Fibroblast of skin of scalp (primary cell): ENCODE measurements at regions not wholly inside any gene's neighbourhood (a gene's known extent, or its start where the extent isn't known, plus 50 kb on each side); places are given as distances from the start of the nearest gene placed in this dataset.

ENCODE experiments used
- DNase-seq: peaks from one replicate; pipeline ENCODE4 v3.0.0-alpha.2; 2013

DNA sequence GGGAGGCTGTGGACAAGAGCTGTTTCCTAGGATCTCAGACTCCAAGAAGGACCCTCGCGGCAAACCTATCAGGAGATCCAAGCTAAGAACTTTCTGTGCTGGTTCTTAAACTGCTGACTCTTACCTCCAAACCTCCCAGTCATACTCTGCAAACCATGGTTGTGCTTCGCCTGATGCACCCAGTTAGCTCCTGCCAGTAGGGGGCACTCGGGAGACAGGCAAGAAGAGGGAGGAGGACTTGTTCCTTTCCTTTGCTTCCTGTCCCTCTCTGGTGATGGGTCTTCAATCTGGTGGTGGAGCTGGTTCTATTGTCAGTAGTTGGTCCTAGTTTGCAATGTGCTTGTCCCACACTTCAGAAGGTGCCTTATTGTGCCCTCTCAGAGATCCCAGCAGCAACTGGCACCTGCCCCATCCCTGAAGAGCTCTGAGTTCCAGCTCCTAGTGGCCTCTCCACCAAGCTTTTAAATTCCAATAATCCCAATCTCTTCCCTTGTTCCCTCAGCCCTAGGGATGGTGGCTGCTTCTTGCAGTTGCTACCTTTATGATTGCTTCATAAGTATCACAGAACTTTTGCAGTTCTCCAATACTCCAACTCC, 113.5 kb upstream of the RPL38 start:
- DNase-seq: peak; percentile 74

DNA sequence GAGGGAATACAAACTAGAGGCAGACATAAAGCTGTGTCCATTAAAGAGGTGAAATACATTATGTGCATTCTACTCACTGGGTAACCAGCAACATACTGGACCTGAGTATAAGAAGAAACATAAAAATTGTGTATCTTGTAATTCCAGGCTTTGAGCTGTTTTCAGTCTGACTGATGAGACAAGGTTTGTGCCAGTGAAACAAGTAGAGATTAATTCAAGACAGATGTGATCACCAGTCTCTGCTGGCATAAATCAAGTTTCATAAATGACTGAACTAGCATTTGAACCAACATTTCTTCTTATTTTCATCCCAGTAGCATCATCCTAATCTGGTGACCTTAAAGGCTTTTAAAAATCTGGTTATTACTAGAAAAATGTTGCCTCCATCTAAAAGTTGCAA, 108.8 kb upstream of the RPL38 start:
- DNase-seq: no peak

DNA sequence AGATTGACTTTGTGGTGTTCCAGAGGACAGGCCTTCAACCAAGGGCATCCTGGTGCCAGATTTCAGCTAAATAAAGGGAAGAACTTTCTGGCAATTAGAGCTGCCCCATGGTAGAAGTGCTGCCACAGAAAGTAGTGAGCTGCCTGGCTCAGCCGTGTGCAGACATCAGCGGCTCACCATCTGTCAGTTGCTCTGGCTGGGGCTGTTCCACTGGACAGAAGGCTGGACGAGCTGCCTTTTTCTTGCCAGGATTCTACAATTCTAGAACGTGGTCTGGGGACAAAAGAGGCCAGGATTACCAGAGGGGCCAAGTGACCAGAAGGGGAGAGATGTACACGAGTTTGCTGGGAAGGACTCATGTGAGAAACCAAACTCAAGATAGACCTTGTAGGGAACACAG, 107.0 kb upstream of the RPL38 start:
- no peak for DNase-seq

DNA sequence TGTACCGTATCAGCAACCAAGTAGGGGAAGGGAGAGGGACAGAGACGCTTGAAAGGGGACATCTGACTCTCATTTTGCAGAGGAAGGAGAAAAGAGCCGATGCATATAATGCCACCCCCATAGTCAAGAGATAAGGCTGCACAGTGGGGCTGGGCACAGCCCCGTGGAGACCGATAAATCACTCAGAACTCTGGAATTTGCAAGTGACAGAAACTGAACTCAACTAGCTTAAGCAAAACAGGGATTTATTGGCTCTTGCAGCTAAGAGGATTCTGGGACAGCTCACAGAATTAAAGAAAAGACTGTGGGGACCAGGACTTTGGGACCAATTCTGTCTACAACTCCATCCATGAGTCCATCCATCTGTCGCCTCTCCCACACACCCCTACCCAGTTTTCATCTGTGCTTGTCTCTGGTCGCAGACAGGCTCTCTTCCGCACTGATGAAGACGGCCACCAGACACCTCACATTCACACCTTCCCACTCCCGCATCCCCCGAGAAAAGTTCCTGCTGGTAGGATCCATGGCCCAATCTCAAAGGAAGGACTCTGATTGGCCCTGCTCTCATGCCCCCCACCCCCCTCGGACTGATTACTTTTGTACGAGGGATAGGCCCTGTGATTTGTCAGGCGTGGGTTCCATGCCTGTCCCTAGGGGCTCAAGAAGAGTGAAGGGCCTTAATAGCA, 105.9 kb upstream of the RPL38 start:
- no peak for DNase-seq

DNA sequence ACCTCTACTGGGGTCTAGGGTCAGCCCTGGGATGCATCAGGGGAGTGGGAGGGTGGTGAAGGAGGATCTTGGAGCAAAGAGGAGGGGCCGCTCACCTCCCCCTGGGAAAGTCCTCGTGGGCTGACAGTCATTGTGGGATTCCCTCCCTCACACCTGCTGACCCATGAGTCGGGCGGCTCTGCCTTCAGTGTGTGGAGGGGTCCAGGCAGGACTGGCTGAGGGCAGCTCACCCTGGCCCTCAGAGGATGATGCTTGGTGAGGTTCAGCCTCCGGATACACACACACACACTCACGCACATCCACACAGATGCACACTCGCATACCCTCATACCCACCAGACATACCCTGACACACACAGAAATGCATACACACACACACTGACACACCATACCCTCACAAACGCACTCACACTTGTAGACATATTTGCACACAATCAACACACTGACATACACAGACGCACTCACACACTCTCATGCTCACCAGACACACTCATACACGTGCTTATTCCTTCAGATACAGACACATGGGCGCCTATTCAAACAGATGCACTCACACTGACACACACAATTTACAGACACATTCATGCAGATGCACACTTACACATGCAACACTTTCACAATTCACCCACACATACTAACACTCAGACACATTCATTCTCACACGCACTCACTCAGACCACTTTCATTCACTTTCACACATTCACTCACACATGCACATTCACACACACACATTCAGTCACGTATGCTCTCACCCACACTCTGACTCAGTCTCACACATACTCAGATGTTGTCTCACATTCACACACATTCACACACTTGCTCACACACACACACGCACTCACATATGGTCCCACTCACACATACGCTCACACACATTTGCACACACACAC, 105.1 kb upstream of the RPL38 start:
- no peak for DNase-seq

DNA sequence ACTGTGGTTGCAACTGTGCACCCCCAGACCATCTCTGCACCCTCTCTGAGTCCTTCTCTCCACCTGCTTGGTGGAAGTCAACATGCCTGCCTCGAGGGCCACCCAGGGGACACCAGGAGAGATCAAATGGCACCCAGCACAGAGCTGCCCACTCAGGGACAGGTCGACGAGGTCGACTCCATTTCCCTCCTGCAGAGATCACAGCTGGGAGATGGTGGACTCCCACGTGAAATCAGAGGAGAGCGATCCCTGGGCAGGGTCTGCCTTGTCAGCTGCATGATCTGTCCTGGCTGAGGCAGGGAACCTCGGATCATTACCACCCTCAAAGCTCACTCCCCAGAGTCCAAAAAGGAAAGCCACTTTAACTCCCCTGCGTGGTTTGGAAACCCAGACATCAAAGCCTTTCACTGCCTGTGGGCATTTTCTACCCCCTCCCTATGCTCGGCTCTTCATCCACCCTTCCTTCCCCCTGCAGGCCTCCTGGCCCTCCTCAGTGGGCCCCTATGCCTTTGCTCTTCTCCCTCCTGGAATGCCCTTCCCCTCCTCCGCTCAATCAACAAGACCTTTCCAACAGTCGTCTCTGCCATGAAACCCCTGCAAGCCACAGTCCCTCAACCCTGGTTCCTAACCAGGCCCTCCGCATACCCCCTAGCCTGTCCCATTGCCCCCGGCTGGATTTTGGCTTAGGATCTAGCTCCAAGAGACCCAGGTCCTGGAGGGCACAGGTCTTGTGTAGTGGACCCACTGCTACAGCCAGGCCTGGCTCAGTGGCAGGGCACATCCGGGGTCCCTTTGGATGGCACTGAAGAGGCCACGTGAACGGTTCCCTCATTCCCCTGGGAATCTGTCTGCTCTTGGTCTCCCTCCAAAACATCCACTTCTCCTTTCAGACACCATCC, 103.8 kb upstream of the RPL38 start:
- no peak for DNase-seq

DNA sequence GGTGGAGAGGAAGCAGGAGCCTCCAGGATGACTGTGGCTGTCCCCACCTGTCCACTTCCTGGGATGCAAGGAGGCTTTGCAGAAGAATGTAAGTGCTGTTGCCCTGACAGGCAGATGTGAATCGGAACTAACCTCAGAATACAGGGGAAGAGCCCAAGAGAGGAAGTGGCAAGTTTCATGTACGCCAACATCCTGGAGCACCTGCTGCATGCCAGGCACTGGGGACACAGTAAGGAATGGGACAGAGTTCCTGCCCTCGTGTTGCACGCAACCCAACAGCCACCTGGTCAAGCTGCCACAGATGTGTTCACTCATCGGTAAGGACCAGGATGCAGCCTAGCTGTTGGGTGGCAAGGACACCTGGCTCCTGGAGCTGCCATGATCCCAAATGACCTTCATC, 98.6 kb upstream of the RPL38 start:
- no peak for DNase-seq

DNA sequence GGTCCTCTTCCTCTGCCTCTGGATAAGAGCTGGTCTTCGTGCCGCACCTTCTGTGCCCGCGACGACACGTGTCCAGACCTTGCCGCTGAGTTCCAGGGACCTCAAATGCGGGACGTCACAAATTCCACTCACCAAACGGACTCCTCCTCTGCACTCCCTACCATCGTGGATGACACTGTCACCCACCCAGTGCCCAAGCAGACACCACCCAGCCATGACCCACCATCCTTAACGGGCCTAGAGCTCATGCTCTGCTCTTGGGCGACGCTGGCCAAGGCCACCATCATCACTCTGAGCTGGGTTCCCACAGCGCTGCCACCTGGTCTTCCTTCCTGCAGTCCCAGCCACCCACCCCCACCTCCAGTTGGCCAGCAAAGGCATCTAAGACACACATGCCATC, 96.4 kb upstream of the RPL38 start:
- no peak for DNase-seq

DNA sequence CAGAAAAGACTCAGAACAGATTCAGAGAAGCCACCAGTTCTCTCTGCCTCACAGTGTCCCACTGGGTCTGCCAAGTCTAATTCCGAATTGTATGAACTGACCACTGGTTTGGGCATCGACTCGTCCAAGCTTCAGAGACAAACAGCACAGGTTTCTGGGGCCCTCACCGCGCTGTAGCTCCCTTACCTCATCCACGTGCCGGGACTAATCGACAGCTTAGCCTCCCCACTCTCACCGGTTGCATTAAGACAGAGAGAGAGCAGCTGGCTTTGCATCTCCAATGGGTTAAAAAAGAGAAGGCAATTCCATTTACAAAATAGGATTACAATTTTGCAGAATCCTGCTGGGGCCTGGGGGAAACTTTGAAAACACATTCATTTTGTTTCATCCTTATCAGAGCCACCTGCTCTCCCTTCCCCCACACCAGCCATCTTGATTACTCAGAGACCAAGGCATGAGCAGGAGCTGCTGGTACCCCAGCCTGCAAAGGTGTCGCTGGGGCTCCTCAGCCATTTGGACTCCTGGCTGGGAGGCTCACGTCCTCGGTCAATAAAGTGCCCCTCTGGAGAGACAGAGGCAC, 95.3 kb upstream of the RPL38 start:
- DNase-seq: no peak

DNA sequence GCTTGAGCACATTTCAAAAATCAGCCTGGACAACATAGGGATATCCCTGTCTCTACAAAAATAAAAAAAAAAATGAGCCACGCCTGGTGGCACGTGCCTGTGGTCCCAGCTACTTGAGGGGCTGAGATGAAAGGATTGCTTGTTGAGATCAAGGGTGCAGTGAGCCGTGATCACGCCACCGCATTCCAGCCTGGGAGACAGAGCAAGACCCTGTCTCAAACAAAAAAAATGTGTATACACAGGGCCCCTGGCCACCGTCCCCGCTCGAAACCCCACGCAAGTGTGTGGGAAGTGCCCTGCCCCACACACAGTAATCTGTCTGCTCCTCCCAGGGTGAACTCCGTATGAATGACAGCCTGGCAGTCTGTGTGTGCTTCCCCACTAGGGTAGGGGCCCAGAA, 93.0 kb upstream of the RPL38 start:
- no peak for DNase-seq

DNA sequence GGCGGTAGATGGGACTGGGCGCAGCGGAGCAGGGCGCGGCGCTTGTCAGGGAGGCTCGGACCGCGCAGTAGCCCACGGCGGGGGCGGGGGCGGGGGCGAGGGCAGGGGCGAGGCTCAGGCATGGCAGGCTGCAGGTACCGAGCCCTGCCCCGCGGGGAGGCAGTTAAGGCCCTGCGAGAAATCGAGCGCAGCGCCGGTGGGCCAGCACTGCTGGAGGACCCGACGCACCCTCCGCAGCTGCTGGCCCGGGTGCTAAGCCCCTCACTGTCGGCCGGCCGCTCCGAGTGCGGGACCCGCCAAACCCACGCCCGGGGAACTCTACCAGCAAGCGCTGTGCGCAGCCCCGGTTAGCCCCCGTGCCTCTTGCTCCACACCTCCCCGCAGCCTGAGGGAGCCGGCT, 90.2 kb upstream of the RPL38 start:
- DNase-seq: no peak

DNA sequence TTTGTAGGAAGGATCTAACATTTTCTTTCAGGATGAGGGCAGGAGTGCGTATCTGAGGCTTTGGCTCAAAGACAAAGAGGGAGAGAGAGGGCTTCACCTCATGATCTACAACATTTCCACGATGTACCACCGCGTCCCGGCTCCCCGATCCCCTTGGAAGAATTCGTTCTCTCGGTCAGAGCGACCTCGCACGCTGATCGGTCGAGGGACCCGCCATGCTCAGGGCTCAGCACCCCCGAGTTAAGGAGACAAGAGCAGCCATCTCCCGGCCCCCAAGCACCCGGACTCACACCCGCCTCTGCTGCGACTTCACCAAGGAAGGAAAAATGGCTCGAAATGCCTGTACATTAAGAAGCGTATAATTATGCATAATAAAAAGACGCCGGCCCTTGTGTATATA, 89.5 kb upstream of the RPL38 start:
- DNase-seq: no peak

DNA sequence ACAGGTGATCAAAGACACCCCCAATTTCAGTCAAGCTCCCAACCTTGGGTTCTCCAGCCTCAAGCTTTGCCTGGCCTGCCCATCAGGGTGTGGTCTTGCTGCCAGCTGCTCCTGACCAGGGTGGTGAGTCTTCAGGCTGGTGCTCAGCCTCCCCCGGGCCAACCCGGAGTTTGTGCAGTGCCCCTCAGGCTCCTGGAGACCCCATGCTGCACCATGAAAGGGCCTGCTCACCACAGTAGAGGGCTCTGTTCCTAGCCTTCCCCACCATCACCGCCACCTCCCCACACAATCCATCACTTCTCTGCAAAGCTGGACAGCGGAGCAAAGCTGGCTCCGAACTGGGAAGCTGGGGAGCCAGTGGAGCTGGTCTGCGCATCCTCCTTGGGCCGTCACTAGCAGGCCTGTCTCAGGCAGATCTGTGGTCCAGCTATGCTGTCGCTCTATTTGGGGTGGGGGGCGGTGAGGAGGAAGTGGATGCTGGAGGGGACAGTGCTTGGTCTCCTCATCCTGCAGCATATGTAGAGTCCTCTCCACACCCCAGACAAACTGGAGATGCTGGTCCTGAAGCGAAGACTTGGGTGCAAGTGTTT, 88.5 kb upstream of the RPL38 start:
- DNase-seq: no peak

DNA sequence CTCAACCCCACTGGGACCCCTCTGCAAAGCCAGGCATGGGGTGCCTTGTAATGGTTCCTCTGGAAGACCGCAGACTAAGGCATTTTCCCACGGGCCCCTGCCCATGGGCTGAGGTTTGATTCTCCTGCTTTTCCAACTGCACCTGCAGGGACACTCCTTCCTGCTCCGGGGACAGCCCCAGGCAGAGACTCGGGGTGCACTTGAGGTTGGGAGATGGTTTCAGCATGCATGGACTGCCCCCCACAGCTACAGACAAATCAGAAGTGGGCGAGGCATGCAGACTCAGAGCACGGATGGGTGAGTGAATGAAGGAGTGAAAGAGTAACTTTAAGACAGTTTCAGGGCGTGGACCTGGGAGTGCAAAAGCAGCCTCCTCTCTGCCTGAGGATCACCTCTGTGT, 87.9 kb upstream of the RPL38 start:
- DNase-seq: no peak

DNA sequence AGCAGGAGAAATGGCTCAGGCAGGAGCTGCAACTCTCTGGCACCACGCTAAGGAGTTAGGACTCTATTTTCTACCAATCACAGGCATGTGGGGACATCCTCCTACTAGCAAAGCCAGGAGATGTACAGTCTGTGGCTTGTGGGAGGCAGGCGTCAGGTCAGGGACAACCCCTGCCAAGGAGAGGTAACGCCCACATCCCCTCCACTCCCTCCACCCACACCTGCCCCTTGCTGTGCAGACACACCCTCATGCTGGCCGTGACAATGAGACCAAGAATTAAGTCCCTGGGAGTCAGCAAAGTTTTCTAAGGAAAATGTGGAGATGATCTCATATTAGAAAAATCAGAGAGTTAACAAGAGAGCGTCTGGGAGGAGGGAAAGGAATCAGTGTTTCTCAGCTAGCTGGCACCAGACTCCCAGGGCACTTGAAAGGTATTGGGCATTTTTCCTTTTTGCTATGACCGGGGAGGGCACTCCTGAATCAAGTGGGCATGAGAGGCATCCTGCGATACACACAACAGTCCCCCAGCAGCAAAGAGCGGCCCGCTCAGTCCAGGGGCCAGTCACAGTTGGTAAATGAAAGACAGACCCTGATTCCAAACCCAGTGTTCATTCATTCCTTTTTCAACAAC, 87.3 kb upstream of the RPL38 start:
- DNase-seq: peak; percentile 76

DNA sequence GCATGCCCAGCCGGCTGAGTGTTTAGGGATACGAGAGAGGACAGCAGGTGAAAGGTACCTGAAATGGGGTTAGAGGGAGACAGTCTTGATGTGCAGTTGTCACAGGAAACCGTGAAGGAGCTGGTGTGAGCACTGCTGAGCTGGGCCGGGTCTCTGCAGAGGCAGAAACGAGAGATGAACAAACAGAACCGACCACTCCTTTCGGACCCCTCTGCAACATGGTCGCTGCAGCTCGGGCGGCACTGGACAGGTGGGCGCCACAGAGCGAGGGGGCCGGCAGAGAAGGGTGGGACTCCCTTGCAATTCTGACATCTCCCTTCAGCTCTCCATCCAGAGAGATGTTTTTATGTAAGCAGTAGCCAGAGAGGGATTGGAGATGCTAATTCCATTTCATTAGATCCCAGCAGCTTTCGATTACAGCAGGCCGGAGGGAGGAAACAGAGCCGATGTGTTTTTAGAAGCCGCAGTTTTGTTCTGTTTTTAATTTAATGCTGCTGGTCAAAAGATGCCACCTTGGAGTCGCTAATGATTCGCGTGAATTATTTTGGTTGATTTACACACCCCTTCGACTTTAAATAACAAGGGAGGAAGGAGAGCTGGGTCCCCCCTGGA, 86.3 kb upstream of the RPL38 start:
- peak; percentile 3 for DNase-seq

DNA sequence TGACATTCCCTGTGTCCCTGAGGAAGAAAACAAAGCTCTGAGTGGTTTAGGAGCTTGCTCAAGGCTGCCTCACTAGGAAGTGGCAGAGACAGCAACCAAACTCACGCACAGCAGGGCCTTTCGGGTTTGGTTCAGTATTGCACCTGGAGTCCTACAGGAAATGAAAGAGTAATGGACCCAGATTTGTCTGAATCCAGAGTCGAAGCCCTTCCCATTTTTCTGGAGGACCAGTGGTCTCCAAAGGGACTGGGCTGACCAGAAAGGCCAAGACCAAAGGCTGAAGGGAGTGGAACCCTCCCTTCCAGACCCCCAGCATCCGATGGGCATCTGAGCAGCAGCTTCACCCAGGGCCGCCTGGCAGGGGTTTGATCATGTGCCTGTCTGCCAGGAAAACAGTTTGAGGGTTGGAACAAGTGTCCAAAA, 85.5 kb upstream of the RPL38 start:
- peak; percentile 14 for DNase-seq

DNA sequence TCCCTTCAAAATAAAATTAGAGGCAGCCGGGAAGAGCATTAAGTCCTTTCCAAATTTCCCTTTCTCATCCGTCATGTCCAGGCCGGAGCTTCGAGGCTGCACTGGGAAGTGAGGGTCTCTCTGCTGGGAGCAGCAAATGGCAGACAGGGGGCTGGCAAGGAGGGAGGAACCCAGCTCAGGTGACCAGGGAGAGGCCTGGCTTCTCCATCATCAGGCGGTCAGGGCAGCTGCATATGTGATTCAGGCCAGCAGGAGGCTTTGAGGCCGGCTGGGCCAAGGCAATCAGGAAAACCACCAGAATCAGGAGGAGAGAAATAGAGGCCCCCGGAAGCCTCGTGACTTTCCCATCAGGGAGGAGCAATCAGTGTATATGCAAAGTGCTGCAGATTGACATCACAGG, 85.0 kb upstream of the RPL38 start:
- DNase-seq: peak; percentile 3

DNA sequence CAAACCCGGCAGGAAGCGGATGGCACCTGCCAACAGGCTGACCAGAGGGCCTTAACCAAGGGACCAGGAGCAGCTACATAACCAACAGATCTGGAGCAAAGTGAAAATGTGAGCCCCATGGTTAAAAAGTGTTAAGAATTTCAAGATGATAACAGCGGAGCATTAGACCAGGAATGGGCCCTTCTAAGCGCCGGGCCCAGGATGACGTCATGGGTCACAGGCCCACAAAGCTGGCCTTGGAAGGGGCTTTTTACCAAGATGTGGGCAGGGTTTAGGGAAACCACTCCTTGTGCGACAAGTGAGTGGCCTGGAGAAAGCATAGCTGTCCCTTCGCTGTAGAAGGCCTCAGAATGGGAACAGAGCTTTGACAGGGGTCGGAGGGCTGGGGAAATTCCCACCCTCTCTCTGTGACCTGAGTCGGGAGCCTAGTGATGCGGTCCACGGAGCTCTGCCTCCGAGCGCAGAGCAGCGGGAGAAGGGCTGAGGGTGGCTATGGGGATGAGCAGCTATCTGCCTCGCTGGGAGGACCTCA, 84.4 kb upstream of the RPL38 start:
- DNase-seq: no peak

DNA sequence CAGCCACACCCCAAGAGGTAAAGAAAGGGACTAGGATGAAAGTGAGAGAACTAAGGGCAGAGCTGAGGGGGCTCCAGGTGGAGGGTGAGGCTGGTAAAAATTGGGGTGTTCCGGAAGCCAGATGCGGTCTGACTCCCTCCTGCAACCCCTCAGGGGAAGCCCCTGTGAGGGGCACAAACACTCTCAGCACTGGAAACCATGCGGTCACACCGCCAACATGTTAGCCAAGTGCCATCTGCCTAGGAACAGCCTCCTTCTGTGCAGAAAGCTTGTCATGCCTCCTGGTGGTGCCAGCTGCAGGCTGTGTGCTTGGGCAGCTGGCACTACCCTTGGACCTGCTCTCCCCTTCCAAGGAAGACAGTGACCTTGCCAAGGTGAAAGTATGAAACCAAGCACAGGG, 83.5 kb upstream of the RPL38 start:
- no peak for DNase-seq

DNA sequence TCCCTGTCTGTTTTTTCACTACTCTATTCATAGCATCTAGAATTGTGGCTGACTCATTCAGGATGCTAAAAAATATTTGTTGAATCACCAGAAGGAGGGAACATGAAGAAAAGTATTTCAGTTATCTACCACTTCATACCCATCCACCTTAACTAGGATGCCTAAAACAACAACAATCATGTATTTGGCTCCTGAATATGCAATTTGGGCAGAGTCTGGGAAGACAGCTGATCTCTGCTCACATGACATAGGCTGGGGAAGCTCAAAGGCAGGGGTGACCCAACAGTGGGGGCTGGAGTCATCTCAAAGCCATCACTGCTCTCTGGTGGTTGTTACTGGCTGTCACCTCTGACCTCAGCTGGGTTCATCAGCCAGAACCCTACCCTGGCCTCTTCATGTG, 80.1 kb upstream of the RPL38 start:
- peak; percentile 79 for DNase-seq
